SK-N-SH (cell line): ENCODE measurements at regions not wholly inside any gene's neighbourhood (a gene's known extent, or its start where the extent isn't known, plus 50 kb on each side); places are given as distances from the start of the nearest gene placed in this dataset.

Source experiments
- CTCF ChIA-PET: fragments of 300-600, 350-600 bp; formaldehyde crosslinking; extraction: SDS; loops from one replicate; lab custom pipeline; 2021; lab: Yijun Ruan, JAX
- POLR2A ChIA-PET: fragments of 350-600 bp; sonication (Branson Sonifier 250); formaldehyde crosslinking; extraction: SDS; loops from one replicate; lab custom pipeline; 2020; ENCODE audit warnings: antibody characterized with exemption, inconsistent platforms; lab: Yijun Ruan, JAX
- DNase-seq: peaks from one replicate; pipeline ENCODE4 v3.0.0; 2012
- H2AFZ ChIP-seq: fragments of 200-600 bp; sonication (generic); 2 replicates; pipeline ENCODE4 v1.8.1; 2016; ENCODE audit warnings: antibody characterized with exemption, mild to moderate bottlenecking, low read depth
- H3F3A ChIP-seq: fragments of 200-600 bp; sonication (generic); replicated peaks from 2 replicates; pipeline ENCODE3; 2016; ENCODE audit warnings: antibody characterized with exemption, mild to moderate bottlenecking; ENCODE audit not compliant: insufficient read depth
- H3K27ac ChIP-seq, 2 experiments: fragments of 200-500 bp in 1 of 2; fragments of 200-600 bp in 1 of 2; sonication (Bioruptor generic) in 1 of 2; sonication (generic), shearing (Covaris generic) in 1 of 2; 2 replicates each; pipeline versions ENCODE4 v1.5.1 to v1.6.1; 2014 to 2016; ENCODE audit warnings: low read depth in 2 of 2, inconsistent platforms in 1 of 2, low read length in 1 of 2, mild to moderate bottlenecking in 1 of 2, mixed read lengths in 1 of 2
- H3K27me3 ChIP-seq: fragments of 200-600 bp; sonication (generic), shearing (Covaris generic); 2 replicates; pipeline ENCODE4 v1.6.1; 2016; ENCODE audit warnings: mixed run types; ENCODE audit not compliant: insufficient read depth
- H3K36me3 ChIP-seq, 2 experiments: fragments of 200-500 bp in 1 of 2; fragments of 200-600 bp in 1 of 2; sonication (Bioruptor generic) in 1 of 2; sonication (generic) in 1 of 2; replicated peaks in 1 of 2; 2 replicates each; pipeline versions ENCODE3 to v1.5.1; 2014 to 2016; ENCODE audit warnings: low read length in 1 of 2, mild to moderate bottlenecking in 1 of 2; ENCODE audit not compliant: insufficient read depth in 2 of 2, control insufficient read depth in 1 of 2
- H3K4me1 ChIP-seq, 2 experiments: fragments of 200-500 bp in 1 of 2; fragments of 200-600 bp in 1 of 2; sonication (Bioruptor generic) in 1 of 2; sonication (generic), shearing (Covaris generic) in 1 of 2; 2 replicates each; pipeline versions ENCODE4 v1.5.1 to v1.6.1; 2014 to 2016; ENCODE audit warnings: low read depth in 1 of 2, low read length in 1 of 2, mixed run types in 1 of 2; ENCODE audit not compliant: insufficient read depth in 2 of 2, control insufficient read depth in 1 of 2
- H3K4me2 ChIP-seq: fragments of 200-600 bp; sonication (generic), shearing (Covaris generic); 2 replicates; pipeline ENCODE4 v1.6.1; 2017; ENCODE audit warnings: mixed run types
- H3K4me3 ChIP-seq, 2 experiments: fragments of 200-500 bp in 1 of 2; fragments of 200-600 bp in 1 of 2; sonication (Bioruptor generic) in 1 of 2; sonication (generic), shearing (Covaris generic) in 1 of 2; 2 replicates each; pipeline versions ENCODE4 v1.5.1 to v1.8.1; 2014 to 2016; ENCODE audit warnings: low read depth in 2 of 2, inconsistent platforms in 1 of 2, low read length in 1 of 2, mild to moderate bottlenecking in 1 of 2, mixed read lengths in 1 of 2, moderate library complexity in 1 of 2
- H3K79me2 ChIP-seq: fragments of 200-600 bp; sonication (generic); 2 replicates; pipeline ENCODE4 v1.8.1; 2017; ENCODE audit warnings: mild to moderate bottlenecking; ENCODE audit not compliant: insufficient read depth
- H3K9ac ChIP-seq: fragments of 200-600 bp; sonication (generic); 2 replicates; pipeline ENCODE4 v1.6.1; 2017; ENCODE audit warnings: mixed run types
- H3K9me2 ChIP-seq: fragments of 200-600 bp; sonication (generic); 2 replicates; pipeline ENCODE4 v1.6.1; 2017; ENCODE audit warnings: mixed run types
- H3K9me3 ChIP-seq: fragments of 200-600 bp; sonication (generic); 2 replicates; pipeline ENCODE4 v1.6.1; 2017; ENCODE audit warnings: mixed run types, mild to moderate bottlenecking, moderate library complexity
- H4K20me1 ChIP-seq: fragments of 200-600 bp; sonication (generic); 2 replicates; pipeline ENCODE4 v1.6.1; 2017; ENCODE audit warnings: mild to moderate bottlenecking, mixed run types; ENCODE audit not compliant: insufficient read depth
- CHD2 ChIP-seq: fragments of 150-350 bp; IDR thresholded peaks from 2 replicates; pipeline ENCODE4 v1.6.1; 2018; ENCODE audit warnings: low read length; ENCODE audit not compliant: partially characterized antibody
- CTCF ChIP-seq: fragments of 200-600 bp; sonication (generic); IDR thresholded peaks from 2 replicates; pipeline ENCODE4 v1.6.1; 2017; ENCODE audit warnings: antibody characterized with exemption, mild to moderate bottlenecking, moderate library complexity
- ELF1 ChIP-seq: IDR thresholded peaks from 2 replicates; pipeline ENCODE4 v1.4.0; 2012
- FOSL2 ChIP-seq: IDR thresholded peaks from 2 replicates; pipeline ENCODE4 v1.4.0; 2012; ENCODE audit warnings: low read depth, mild to moderate bottlenecking, moderate library complexity, borderline replicate concordance
- GABPA ChIP-seq: IDR thresholded peaks from 2 replicates; pipeline ENCODE4 v1.4.0; 2012; ENCODE audit warnings: low read depth, mild to moderate bottlenecking
- GATA2 ChIP-seq: sonication (generic); formaldehyde crosslinking; IDR thresholded peaks from 2 replicates; pipeline ENCODE4 v1.5.0; 2020; ENCODE audit warnings: mild to moderate bottlenecking, missing genetic modification reagents
- JUND ChIP-seq: IDR thresholded peaks from 2 replicates; pipeline ENCODE4 v1.4.0; 2012
- PBX3 ChIP-seq: IDR thresholded peaks from 2 replicates; pipeline ENCODE4; 2012
- POLR2AphosphoS5 ChIP-seq: IDR thresholded peaks from 2 replicates; pipeline ENCODE4 v1.6.1; 2012; ENCODE audit warnings: low read depth, low read length
- RAD21 ChIP-seq: IDR thresholded peaks from 2 replicates; pipeline ENCODE4 v1.6.1; 2012; ENCODE audit warnings: mild to moderate bottlenecking, low read length
- RCOR1 ChIP-seq: fragments of 150-350 bp; IDR thresholded peaks from 2 replicates; pipeline ENCODE4 v1.6.1; 2017; ENCODE audit warnings: antibody characterized with exemption, low read length
- REST ChIP-seq: IDR thresholded peaks from 2 replicates; pipeline ENCODE4 v1.6.1; 2012; ENCODE audit warnings: mild to moderate bottlenecking, low read depth, low read length, moderate library complexity
- SMC3 ChIP-seq: IDR thresholded peaks from 2 replicates; pipeline ENCODE4 v1.6.1; 2012; ENCODE audit warnings: low read depth, low read length, improper control_type of control experiment
- USF1 ChIP-seq: IDR thresholded peaks from 2 replicates; pipeline ENCODE4 v1.4.0; 2012; ENCODE audit warnings: low read depth, borderline replicate concordance
- YY1 ChIP-seq: IDR thresholded peaks from 2 replicates; pipeline ENCODE4 v1.4.0; 2012; ENCODE audit warnings: low read depth, mild to moderate bottlenecking
- WGBS: methylation state at CpG from one replicate; pipeline ENCODE4 v1.1.6; 2017; ENCODE audit warnings: low lambda C conversion rate; 5-methylcytosine and 5-hydroxymethylcytosine counted together

GRCh38 chr7:21278944-21279343, 148.9 kb upstream of the SP4 start:
- Histone ChIP-seq H4K20me1 (no peaks in the 10 kb centered on the region), H3K79me2 (no peaks in the 10 kb centered on the region), H3K4me1 (no peaks in the 10 kb centered on the region), H3K4me2 (no peak overlapping the region), H3K27me3 (peaks cover 7% of the 10 kb centered on the region; the same call in 1 of the 2 replicates), H3F3A (no peaks in the 10 kb centered on the region), H2AFZ (no peak overlapping the region), H3K36me3 (no peaks in the 10 kb centered on the region), H3K9ac (no peak overlapping the region), H3K4me3 (no peak overlapping the region), H3K27ac (no peak overlapping the region), H3K9me2 (no peaks in the 10 kb centered on the region), H3K9me3 (no peaks in the 10 kb centered on the region)
- ChIA-PET POLR2A (no interaction called here), CTCF (no interaction called here)
- no peak for TF ChIP-seq FOSL2
- DNase-seq, result no peak
- 47% methylated on average over 3 of the region's 3 CpGs for WGBS

GRCh38 chr7:21281193-21281592, 146.7 kb upstream of the SP4 start:
- Histone ChIP-seq H3K9ac (no peak overlapping the region), H2AFZ (no peak overlapping the region), H3K4me2 (no peak overlapping the region), H4K20me1 (no peaks in the 10 kb centered on the region), H3K27me3 (peaks cover under 1% of the 10 kb centered on the region; the same call in 1 of the 2 replicates), H3K36me3 (no peaks in the 10 kb centered on the region), H3K4me3 (no peak overlapping the region), H3K9me2 (no peaks in the 10 kb centered on the region), H3K4me1 (no peaks in the 10 kb centered on the region), H3K79me2 (no peaks in the 10 kb centered on the region), H3K27ac (no peak overlapping the region), H3F3A (no peaks in the 10 kb centered on the region), H3K9me3 (no peaks in the 10 kb centered on the region)
- CTCF ChIA-PET, result interaction anchor here (2.3 kb wide), 1 partner anchor 27 kb away, joined by 11 read pairs; no protein-coding TSS in a partner anchor
- DNase-seq, result no peak
- POLR2A ChIA-PET, result no interaction called here
- TF ChIP-seq GATA2 (CRISPR knock-in tag) (no peak), ELF1 (no peak)

GRCh38 chr7:21293771-21294170, 134.1 kb upstream of the SP4 start:
- no peaks in the 10 kb centered on the region for H4K20me1 ChIP-seq
- H2AFZ ChIP-seq, result no peak overlapping the region
- H3K4me3 ChIP-seq, result no peak overlapping the region
- peaks cover 2% of the 10 kb centered on the region; the same call in 1 of the 2 replicates for H3K27me3 ChIP-seq
- H3K9me2 ChIP-seq, result no peaks in the 10 kb centered on the region
- H3K9me3 ChIP-seq, result no peaks in the 10 kb centered on the region
- H3K4me2 ChIP-seq, result no peak overlapping the region
- no peaks in the 10 kb centered on the region for H3K4me1 ChIP-seq
- CTCF ChIA-PET, result no interaction called here
- H3K36me3 ChIP-seq, result no peaks in the 10 kb centered on the region
- no peak overlapping the region for H3K27ac ChIP-seq
- POLR2A ChIA-PET, result no interaction called here
- WGBS, result 10% methylated on average over 3 of the region's 3 CpGs
- no peak for DNase-seq
- H3K9ac ChIP-seq, result no peak overlapping the region
- no peaks in the 10 kb centered on the region for H3K79me2 ChIP-seq
- H3F3A ChIP-seq, result no peaks in the 10 kb centered on the region
- TF ChIP-seq POLR2AphosphoS5 (no peak), CHD2 (no peak), CTCF (no peak), RCOR1 (no peak), REST (no peak), RAD21 (no peak), YY1 (no peak), PBX3 (no peak), SMC3 (no peak), JUND (no peak), GABPA (no peak), FOSL2 (no peak), USF1 (no peak)
